HUES6 (cell line): ENCODE measurements at regions not wholly inside any gene's neighbourhood (a gene's known extent, or its start where the extent isn't known, plus 50 kb on each side); places are given as distances from the start of the nearest gene placed in this dataset.
A peak's percentile ranks its signal among the peaks of the same experiment; 100 is the strongest.

Experiments used
- H3K27ac ChIP-seq: 2 replicates; pipeline ENCODE4 v1.7.0; 2013; ENCODE audit warnings: low read depth, mild to moderate bottlenecking, low read length, inconsistent platforms
- H3K27me3 ChIP-seq: 2 replicates; pipeline ENCODE4 v1.6.1; 2013; ENCODE audit warnings: low read length; ENCODE audit not compliant: control insufficient read depth, insufficient read depth
- H3K36me3 ChIP-seq: 2 replicates; pipeline ENCODE4 v1.6.1; 2013; ENCODE audit warnings: low read length; ENCODE audit not compliant: control insufficient read depth, insufficient read depth
- H3K4me1 ChIP-seq: 2 replicates; pipeline ENCODE4 v1.6.1; 2013; ENCODE audit warnings: low read length; ENCODE audit not compliant: control insufficient read depth, insufficient read depth
- H3K4me3 ChIP-seq: 2 replicates; pipeline ENCODE4 v1.5.1; 2013; ENCODE audit warnings: low read depth, low read length
- H3K9ac ChIP-seq: one replicate; pipeline ENCODE4 v1.6.1; 2013; ENCODE audit warnings: mild to moderate bottlenecking, low read length
- H3K9me3 ChIP-seq: 2 replicates; pipeline ENCODE4 v1.6.1; 2013; ENCODE audit warnings: low read depth, low read length; ENCODE audit not compliant: control insufficient read depth, insufficient read depth

- Histone ChIP-seq H3K27ac (no peak overlapping the region), H3K27me3 (no peaks in the 10 kb centered on the region), H3K36me3 (no peaks in the 10 kb centered on the region), H3K9ac (no peak overlapping the region), H3K4me1 (peaks cover 5% of the 10 kb centered on the region), H3K4me3 (no peak overlapping the region), H3K9me3 (peaks cover 24% of the 10 kb centered on the region)
Measured at GRCh38 chr4:123497340-123497739, 100.7 kb downstream of the SPRY1 start.

- Histone ChIP-seq H3K4me3 (no peak overlapping the region), H3K9ac (no peak overlapping the region), H3K9me3 (peaks cover 38% of the 10 kb centered on the region), H3K36me3 (no peaks in the 10 kb centered on the region), H3K27me3 (no peaks in the 10 kb centered on the region), H3K27ac (0 out of 2 replicates have a peak overlapping the region, but pooled peaks have one; percentile 30), H3K4me1 (peaks cover 21% of the 10 kb centered on the region)
Measured at GRCh38 chr4:123501733-123502132, 105.1 kb downstream of the SPRY1 start.

- H3K27me3 ChIP-seq: no peaks in the 10 kb centered on the region
- H3K9me3 ChIP-seq: peaks cover 38% of the 10 kb centered on the region
- peaks cover 26% of the 10 kb centered on the region for H3K4me1 ChIP-seq
- no peak overlapping the region for H3K9ac ChIP-seq
- no peak overlapping the region for H3K4me3 ChIP-seq
- H3K27ac ChIP-seq: no peak overlapping the region
- H3K36me3 ChIP-seq: no peaks in the 10 kb centered on the region
Measured at GRCh38 chr4:123503698-123504363, 107.2 kb downstream of the SPRY1 start.

- Histone ChIP-seq H3K9ac (peak overlapping the region; percentile 93), H3K27me3 (no peaks in the 10 kb centered on the region), H3K4me1 (peaks cover 29% of the 10 kb centered on the region), H3K27ac (peak overlapping the region; percentile 89), H3K36me3 (no peaks in the 10 kb centered on the region), H3K9me3 (peaks cover 27% of the 10 kb centered on the region), H3K4me3 (peak overlapping the region; percentile 53)
Measured at GRCh38 chr4:123505095-123506010, 108.8 kb downstream of the SPRY1 start.

- Histone ChIP-seq H3K4me3 (peak overlapping the region; percentile 53), H3K9me3 (peaks cover 20% of the 10 kb centered on the region), H3K4me1 (peaks cover 29% of the 10 kb centered on the region), H3K36me3 (no peaks in the 10 kb centered on the region), H3K9ac (peak overlapping the region; percentile 93), H3K27me3 (no peaks in the 10 kb centered on the region), H3K27ac (peak overlapping the region; percentile 89)
Measured at GRCh38 chr4:123506011-123506695, 109.6 kb downstream of the SPRY1 start.

- Histone ChIP-seq H3K4me3 (no peak overlapping the region), H3K36me3 (no peaks in the 10 kb centered on the region), H3K27ac (no peak overlapping the region), H3K9me3 (peaks cover 14% of the 10 kb centered on the region), H3K4me1 (peaks cover 29% of the 10 kb centered on the region), H3K9ac (no peak overlapping the region), H3K27me3 (no peaks in the 10 kb centered on the region)
Measured at GRCh38 chr4:123507376-123507775, 110.8 kb downstream of the SPRY1 start.

- Histone ChIP-seq H3K4me1 (peaks cover 17% of the 10 kb centered on the region), H3K9me3 (no peaks in the 10 kb centered on the region), H3K9ac (no peak overlapping the region), H3K27me3 (no peaks in the 10 kb centered on the region), H3K4me3 (no peak overlapping the region), H3K27ac (no peak overlapping the region), H3K36me3 (no peaks in the 10 kb centered on the region)
Measured at GRCh38 chr4:123510221-123510620, 113.6 kb downstream of the SPRY1 start.

GRCh38 chr4:123510659-123511058 is 114.1 kb downstream of the SPRY1 start:
- Histone ChIP-seq H3K36me3 (no peaks in the 10 kb centered on the region), H3K4me3 (no peak overlapping the region), H3K9me3 (no peaks in the 10 kb centered on the region), H3K4me1 (peaks cover 17% of the 10 kb centered on the region), H3K9ac (no peak overlapping the region), H3K27ac (no peak overlapping the region), H3K27me3 (no peaks in the 10 kb centered on the region)

GRCh38 chr4:123516576-123516975 is 120.0 kb downstream of the SPRY1 start:
- Histone ChIP-seq H3K9ac (no peak overlapping the region), H3K36me3 (no peaks in the 10 kb centered on the region), H3K4me1 (no peaks in the 10 kb centered on the region), H3K27ac (no peak overlapping the region), H3K27me3 (no peaks in the 10 kb centered on the region), H3K9me3 (no peaks in the 10 kb centered on the region), H3K4me3 (no peak overlapping the region)

GRCh38 chr4:123517176-123517575 is 120.6 kb downstream of the SPRY1 start:
- Histone ChIP-seq H3K4me1 (0 out of 2 replicates have a peak, but pooled peaks cover 3% of the 10 kb centered on the region), H3K9me3 (no peaks in the 10 kb centered on the region), H3K36me3 (no peaks in the 10 kb centered on the region), H3K9ac (no peak overlapping the region), H3K27ac (no peak overlapping the region), H3K27me3 (no peaks in the 10 kb centered on the region), H3K4me3 (no peak overlapping the region)
